Erythroblast (primary cell): ENCODE measurements at regions not wholly inside any gene's neighbourhood (a gene's known extent, or its start where the extent isn't known, plus 50 kb on each side); places are given as distances from the start of the nearest gene placed in this dataset.

Experiments used
- GATA1 ChIP-seq: IDR thresholded peaks from 2 replicates; pipeline ENCODE4 v1.6.1; 2011; ENCODE audit warnings: low read depth, mild to moderate bottlenecking, control low read depth, low read length, moderate library complexity
- POLR2A ChIP-seq: IDR thresholded peaks from 2 replicates; pipeline ENCODE4 v1.6.1; 2011; ENCODE audit warnings: mild to moderate bottlenecking, low read length

- TF ChIP-seq POLR2A (no peak), GATA1 (no peak)
Observed at GRCh38 chr2:45093181-45093580, 83.9 kb upstream of the SIX2 start.
